OCI-LY1 (cell line): ENCODE measurements at regions not wholly inside any gene's neighbourhood (a gene's known extent, or its start where the extent isn't known, plus 50 kb on each side); places are given as distances from the start of the nearest gene placed in this dataset.

Source experiments
- H2AFZ ChIP-seq: fragments of 200-600 bp; sonication (generic), shearing (Covaris generic); 2 replicates; pipeline ENCODE4 v1.6.0; 2014; ENCODE audit warnings: antibody characterized with exemption, mild to moderate bottlenecking, low read length
- H3F3A ChIP-seq: fragments of 200-600 bp; sonication (generic), shearing (Covaris generic); 2 replicates; pipeline ENCODE4 v1.6.0; 2014; ENCODE audit warnings: mild to moderate bottlenecking, antibody characterized with exemption, low read length, moderate library complexity; ENCODE audit not compliant: insufficient read depth
- H3K27ac ChIP-seq: fragments of 200-600 bp; sonication (generic); 2 replicates; pipeline ENCODE4 v1.5.1; 2014; ENCODE audit warnings: low read length, mixed run types, mild to moderate bottlenecking, low read depth; ENCODE audit not compliant: poor library complexity, severe bottlenecking
- H3K27me3 ChIP-seq: fragments of 200-600 bp; sonication (generic); 2 replicates; pipeline ENCODE4 v1.6.0; 2014; ENCODE audit warnings: antibody characterized with exemption, mild to moderate bottlenecking, low read length, moderate library complexity; ENCODE audit not compliant: insufficient read depth
- H3K36me3 ChIP-seq: fragments of 200-600 bp; sonication (generic); 2 replicates; pipeline ENCODE4 v1.6.1; 2014; ENCODE audit warnings: mild to moderate bottlenecking, antibody characterized with exemption, low read length, moderate library complexity, mixed read lengths; ENCODE audit not compliant: insufficient read depth
- H3K4me1 ChIP-seq: fragments of 200-600 bp; sonication (generic); 2 replicates; pipeline ENCODE4 v1.5.1; 2014; ENCODE audit warnings: mild to moderate bottlenecking, low read length, moderate library complexity; ENCODE audit not compliant: insufficient read depth, severe bottlenecking
- H3K4me2 ChIP-seq: fragments of 200-600 bp; sonication (generic), shearing (Covaris generic); 2 replicates; pipeline ENCODE4 v1.6.1; 2014; ENCODE audit warnings: low read length
- H3K4me3 ChIP-seq: fragments of 200-600 bp; sonication (generic); 2 replicates; pipeline ENCODE4 v1.5.1; 2014; ENCODE audit warnings: low read length, low read depth, mild to moderate bottlenecking, mixed read lengths; ENCODE audit not compliant: poor library complexity, severe bottlenecking
- H3K79me2 ChIP-seq: fragments of 200-600 bp; shearing (Covaris generic); 2 replicates; pipeline ENCODE4 v1.6.1; 2016; ENCODE audit warnings: mixed run types, low read length, mixed read lengths; ENCODE audit not compliant: insufficient read depth
- H3K9ac ChIP-seq: fragments of 200-600 bp; sonication (generic), shearing (Covaris generic); 2 replicates; pipeline ENCODE4 v1.6.1; 2014; ENCODE audit warnings: mild to moderate bottlenecking, low read length, mixed read lengths
- H3K9me2 ChIP-seq: fragments of 200-600 bp; sonication (generic), shearing (Covaris generic); 2 replicates; pipeline ENCODE4 v1.6.1; 2014; ENCODE audit warnings: low read depth, mild to moderate bottlenecking, low read length, mixed read lengths
- H3K9me3 ChIP-seq: fragments of 200-600 bp; shearing (Covaris generic); 2 replicates; pipeline ENCODE4 v1.6.1; 2014; ENCODE audit warnings: low read length, mixed read lengths
- H4K20me1 ChIP-seq: fragments of 200-600 bp; sonication (generic), shearing (Covaris generic); 2 replicates; pipeline ENCODE4 v1.6.0; 2016; ENCODE audit warnings: mild to moderate bottlenecking, low read length; ENCODE audit not compliant: insufficient read depth
- EZH2 ChIP-seq: fragments of 200-600 bp; sonication (generic), shearing (Covaris generic); IDR thresholded peaks from 2 replicates; pipeline ENCODE4 v1.8.0; 2017; ENCODE audit warnings: borderline replicate concordance, mixed run types, mild to moderate bottlenecking, antibody characterized with exemption, low read length, moderate library complexity, mixed read lengths
- TF ChIP-seq, protein P1 (sequence below): fragments of 200-600 bp; sonication (generic), shearing (Covaris generic); IDR thresholded peaks from 2 replicates; pipeline ENCODE4 v1.5.1; 2017; ENCODE audit warnings: mild to moderate bottlenecking, antibody characterized with exemption, low read length, moderate library complexity, mixed read lengths

DNA sequence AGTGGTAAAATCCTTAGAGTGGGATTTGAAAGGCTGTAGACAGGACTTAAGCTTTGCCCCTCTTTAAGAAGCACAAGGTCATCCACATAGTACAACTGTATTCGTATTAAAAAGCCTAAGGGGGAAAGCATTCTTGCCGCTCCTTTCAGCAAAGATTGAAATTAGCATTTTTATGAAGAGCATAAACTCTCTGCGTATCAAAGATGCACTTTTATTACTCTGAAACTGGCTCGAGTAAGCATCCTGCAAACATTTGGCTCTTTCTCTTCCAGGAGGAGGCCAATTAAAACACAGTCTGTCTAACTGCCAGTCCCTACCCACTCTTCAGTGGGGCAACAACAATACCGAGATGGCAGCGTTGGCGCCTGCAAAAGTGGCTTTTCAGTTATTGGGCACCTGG is 192.5 kb upstream of the TPRG1 start:
- no peak overlapping the region for H3K4me2 ChIP-seq
- H2AFZ ChIP-seq = no peak overlapping the region
- no peaks in the 10 kb centered on the region for H3K9me2 ChIP-seq
- no peaks in the 10 kb centered on the region for H3K9me3 ChIP-seq
- H3K27ac ChIP-seq = no peak overlapping the region
- no peaks in the 10 kb centered on the region for H4K20me1 ChIP-seq
- H3K9ac ChIP-seq = no peak overlapping the region
- TF ChIP-seq EZH2 = no peak
- TF ChIP-seq, protein P1, sequence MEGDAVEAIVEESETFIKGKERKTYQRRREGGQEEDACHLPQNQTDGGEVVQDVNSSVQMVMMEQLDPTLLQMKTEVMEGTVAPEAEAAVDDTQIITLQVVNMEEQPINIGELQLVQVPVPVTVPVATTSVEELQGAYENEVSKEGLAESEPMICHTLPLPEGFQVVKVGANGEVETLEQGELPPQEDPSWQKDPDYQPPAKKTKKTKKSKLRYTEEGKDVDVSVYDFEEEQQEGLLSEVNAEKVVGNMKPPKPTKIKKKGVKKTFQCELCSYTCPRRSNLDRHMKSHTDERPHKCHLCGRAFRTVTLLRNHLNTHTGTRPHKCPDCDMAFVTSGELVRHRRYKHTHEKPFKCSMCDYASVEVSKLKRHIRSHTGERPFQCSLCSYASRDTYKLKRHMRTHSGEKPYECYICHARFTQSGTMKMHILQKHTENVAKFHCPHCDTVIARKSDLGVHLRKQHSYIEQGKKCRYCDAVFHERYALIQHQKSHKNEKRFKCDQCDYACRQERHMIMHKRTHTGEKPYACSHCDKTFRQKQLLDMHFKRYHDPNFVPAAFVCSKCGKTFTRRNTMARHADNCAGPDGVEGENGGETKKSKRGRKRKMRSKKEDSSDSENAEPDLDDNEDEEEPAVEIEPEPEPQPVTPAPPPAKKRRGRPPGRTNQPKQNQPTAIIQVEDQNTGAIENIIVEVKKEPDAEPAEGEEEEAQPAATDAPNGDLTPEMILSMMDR = no peak
- no peak overlapping the region for H3K4me3 ChIP-seq
- peaks cover 13% of the 10 kb centered on the region for H3K4me1 ChIP-seq
- no peaks in the 10 kb centered on the region for H3K79me2 ChIP-seq
- no peaks in the 10 kb centered on the region for H3K36me3 ChIP-seq
- no peaks in the 10 kb centered on the region; the same call in 1 of the 2 replicates for H3K27me3 ChIP-seq
- no peaks in the 10 kb centered on the region for H3F3A ChIP-seq

DNA sequence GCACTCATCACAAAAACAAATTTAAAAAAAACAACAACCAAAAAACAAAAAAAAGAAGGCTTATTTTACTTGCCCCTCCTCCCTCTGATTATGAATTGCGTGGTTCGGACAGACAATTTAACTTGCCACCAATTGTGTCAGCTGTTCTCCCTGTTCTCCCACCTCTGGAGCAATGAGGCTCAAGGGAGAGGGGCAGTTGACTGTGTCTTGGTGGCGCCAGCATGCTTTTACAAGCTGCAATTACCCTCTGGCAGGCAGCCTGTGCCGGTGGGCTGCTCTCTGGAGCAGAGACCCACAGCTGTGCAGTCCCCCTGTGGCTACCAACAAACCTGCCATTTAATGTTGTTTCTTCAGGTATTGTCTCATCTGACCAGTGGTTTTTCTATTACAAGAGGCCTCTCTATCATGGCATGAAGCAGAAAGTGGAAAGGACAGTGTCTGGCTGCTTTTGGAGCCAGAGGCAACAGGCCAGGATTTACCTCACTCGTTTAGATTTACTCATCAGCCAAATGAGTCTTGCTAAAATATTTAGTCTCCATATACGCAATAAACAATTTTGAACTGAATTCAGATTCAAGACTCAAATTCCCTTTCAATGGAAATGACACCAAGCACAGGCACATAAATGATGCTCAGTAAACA is 192.0 kb upstream of the TPRG1 start:
- Histone ChIP-seq H3K9me2 (no peaks in the 10 kb centered on the region), H3F3A (no peaks in the 10 kb centered on the region), H4K20me1 (no peaks in the 10 kb centered on the region), H3K9ac (no peak overlapping the region), H3K4me2 (no peak overlapping the region), H2AFZ (no peak overlapping the region), H3K79me2 (no peaks in the 10 kb centered on the region), H3K9me3 (no peaks in the 10 kb centered on the region), H3K27ac (no peak overlapping the region), H3K4me3 (no peak overlapping the region), H3K27me3 (no peaks in the 10 kb centered on the region; the same call in 1 of the 2 replicates), H3K4me1 (peaks cover 8% of the 10 kb centered on the region), H3K36me3 (no peaks in the 10 kb centered on the region)
- TF ChIP-seq, protein P1 = no peak
- TF ChIP-seq EZH2 = no peak

DNA sequence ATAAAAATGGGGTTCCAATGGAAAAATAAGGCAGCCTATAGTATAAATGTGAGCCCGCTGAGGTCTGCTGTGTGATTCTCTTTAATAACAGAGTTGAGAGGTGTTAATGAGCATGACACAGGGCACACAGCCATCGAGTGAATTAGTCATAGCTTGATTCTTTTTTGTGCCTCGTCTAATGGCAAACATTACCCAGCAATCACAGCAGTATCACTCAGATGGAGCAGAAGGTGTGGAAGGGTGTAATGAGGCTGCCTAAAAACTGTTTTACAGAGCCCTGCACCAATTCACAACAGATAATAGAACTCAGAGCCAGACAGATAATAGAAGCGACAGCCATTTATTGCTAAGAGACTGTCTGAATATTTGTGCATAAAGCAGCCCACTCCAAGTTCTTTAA is 178.6 kb upstream of the TPRG1 start:
- Histone ChIP-seq H3K4me2 (no peak overlapping the region), H3K4me3 (no peak overlapping the region), H3K4me1 (no peaks in the 10 kb centered on the region), H3K36me3 (no peaks in the 10 kb centered on the region), H3K27me3 (0 out of 2 replicates have a peak, but pooled peaks cover 3% of the 10 kb centered on the region), H3K79me2 (no peaks in the 10 kb centered on the region), H4K20me1 (no peaks in the 10 kb centered on the region), H3K27ac (no peak overlapping the region), H3F3A (no peaks in the 10 kb centered on the region), H3K9me2 (no peaks in the 10 kb centered on the region), H2AFZ (no peak overlapping the region), H3K9ac (no peak overlapping the region), H3K9me3 (no peaks in the 10 kb centered on the region)
- no peak for TF ChIP-seq EZH2
- TF ChIP-seq, protein P1 = no peak
